ENCODE measurements at regions not wholly inside any gene's neighbourhood (a gene's known extent, or its start where the extent isn't known, plus 50 kb on each side); places are given as distances from the start of the nearest gene placed in this dataset.

GRCh38 chr4:108493596-108493931 lies 126.8 kb upstream of the RPL34 start:
- no peaks in the 10 kb centered on the region for H3K4me1 ChIP-seq (ENCODE audit: control insufficient read depth in 2 of 2, insufficient read depth in 2 of 2, low read length in 2 of 2)
- Mint-ChIP-seq H3K4me3 (no peak overlapping the region), H3K27me3 (no peaks in the 10 kb centered on the region), H3K4me1 (peaks cover 4% of the 10 kb centered on the region), H3K27ac (no peak overlapping the region), H3K9me3 (ENCODE audit: insufficient read depth) (peaks cover 17% of the 10 kb centered on the region)
- ATAC-seq (ENCODE audit: low read depth) = no peak
- intact Hi-C loops (cut with micrococcal nuclease) = no loop called here
- H2AFZ ChIP-seq (ENCODE audit: insufficient read depth, low read depth, low read length, poor library complexity, severe bottlenecking) = no peak overlapping the region
- H3K79me2 ChIP-seq (ENCODE audit: control insufficient read depth, insufficient read depth, low read length) = no peaks in the 10 kb centered on the region
- ChIA-PET POLR2A (no interaction called here), CTCF (no interaction called here)
- no peak overlapping the region for H3K9ac ChIP-seq (ENCODE audit: low read length)
- no peak overlapping the region for H3K4me3 ChIP-seq (ENCODE audit: control extremely low read depth in 1 of 5, extremely low read depth in 1 of 5, insufficient read depth in 1 of 5, low read depth in 2 of 5, low read length in 4 of 5)
- no peaks in the 10 kb centered on the region for H4K20me1 ChIP-seq (ENCODE audit: control insufficient read depth, insufficient read depth, low read length, poor library complexity, severe bottlenecking)
- DNase-seq = no peak
- no peak overlapping the region for H3K27ac ChIP-seq (ENCODE audit: low read length in 2 of 2)
- TF ChIP-seq EZH2 (IDR thresholded peaks at IDR 0.05; ENCODE audit: borderline replicate concordance, insufficient read depth, low read depth, low read length, poor library complexity, severe bottlenecking) = no peak
- TF ChIP-seq CTCF (IDR thresholded peaks at IDR 0.05) = no peak
- H3K27me3 ChIP-seq (replicated peaks in 1 of 4; ENCODE audit: control extremely low read depth in 1 of 4, control insufficient read depth in 3 of 4, insufficient read depth in 4 of 4, low read length in 3 of 4) = no peaks in the 10 kb centered on the region
- no peaks in the 10 kb centered on the region for H3K36me3 ChIP-seq (replicated peaks in 1 of 2; ENCODE audit: control extremely low read depth in 1 of 2, control insufficient read depth in 1 of 2, extremely low read depth in 1 of 2, insufficient read depth in 2 of 2, low read length in 1 of 2)
- H3K9me3 ChIP-seq (ENCODE audit: control extremely low read depth in 1 of 3, control insufficient read depth in 2 of 3, insufficient read depth in 1 of 3, low read length in 2 of 3) = peaks cover 6 to 18% (median 10%) of the 10 kb centered on the region in 3 donors
- H3K4me2 ChIP-seq (replicated peaks; ENCODE audit: low read depth, low read length, poor library complexity, severe bottlenecking) = no peak overlapping the region

GRCh38 chr4:108492816-108493595 lies 127.4 kb upstream of the RPL34 start:
- H3K9me3 ChIP-seq (ENCODE audit: control extremely low read depth in 1 of 3, control insufficient read depth in 2 of 3, insufficient read depth in 1 of 3, low read length in 2 of 3) = peaks cover 9 to 18% (median 10%) of the 10 kb centered on the region in 3 donors
- no peaks in the 10 kb centered on the region for H3K27me3 ChIP-seq (replicated peaks in 1 of 4; ENCODE audit: control extremely low read depth in 1 of 4, control insufficient read depth in 3 of 4, insufficient read depth in 4 of 4, low read length in 3 of 4)
- ChIA-PET POLR2A (no interaction called here), CTCF (no interaction called here)
- TF ChIP-seq EZH2 (IDR thresholded peaks at IDR 0.05; ENCODE audit: borderline replicate concordance, insufficient read depth, low read depth, low read length, poor library complexity, severe bottlenecking) (no peak), CTCF (IDR thresholded peaks at IDR 0.05) (no peak)
- H3K27me3 Mint-ChIP-seq = no peaks in the 10 kb centered on the region
- intact Hi-C loops (cut with micrococcal nuclease) = no loop called here
- no peak overlapping the region for H3K4me3 Mint-ChIP-seq
- no peak overlapping the region for H3K27ac ChIP-seq (ENCODE audit: low read length in 2 of 2)
- peaks cover 3% of the 10 kb centered on the region for H3K4me1 Mint-ChIP-seq
- peaks cover 17% of the 10 kb centered on the region for H3K9me3 Mint-ChIP-seq (ENCODE audit: insufficient read depth)
- H3K4me3 ChIP-seq (ENCODE audit: control extremely low read depth in 1 of 5, extremely low read depth in 1 of 5, insufficient read depth in 1 of 5, low read depth in 2 of 5, low read length in 4 of 5) = no peak overlapping the region
- no peak overlapping the region for H3K4me2 ChIP-seq (replicated peaks; ENCODE audit: low read depth, low read length, poor library complexity, severe bottlenecking)
- no peak overlapping the region for H3K9ac ChIP-seq (ENCODE audit: low read length)
- DNase-seq = no peak
- 88% methylated on average over 3 of the region's 4 CpGs for WGBS (ENCODE audit: insufficient coverage)
- H3K36me3 ChIP-seq (replicated peaks in 1 of 2; ENCODE audit: control extremely low read depth in 1 of 2, control insufficient read depth in 1 of 2, extremely low read depth in 1 of 2, insufficient read depth in 2 of 2, low read length in 1 of 2) = no peaks in the 10 kb centered on the region
- ATAC-seq (ENCODE audit: low read depth) = no peak
- no peak overlapping the region for H2AFZ ChIP-seq (ENCODE audit: insufficient read depth, low read depth, low read length, poor library complexity, severe bottlenecking)
- no peak overlapping the region for H3K27ac Mint-ChIP-seq
- no peaks in the 10 kb centered on the region for H3K4me1 ChIP-seq (ENCODE audit: control insufficient read depth in 2 of 2, insufficient read depth in 2 of 2, low read length in 2 of 2)
- H4K20me1 ChIP-seq (ENCODE audit: control insufficient read depth, insufficient read depth, low read length, poor library complexity, severe bottlenecking) = no peaks in the 10 kb centered on the region
- H3K79me2 ChIP-seq (ENCODE audit: control insufficient read depth, insufficient read depth, low read length) = no peaks in the 10 kb centered on the region

Measured in B cell (primary cell).